ENCODE measurements at regions not wholly inside any gene's neighbourhood (a gene's known extent, or its start where the extent isn't known, plus 50 kb on each side); places are given as distances from the start of the nearest gene placed in this dataset.
"Not testable (repeated sequence)": the region's sequence is repeated elsewhere in the genome, so short reads cannot be mapped to it uniquely, and the experiment has no call there.

- not testable (repeated sequence) for H3K27ac ChIP-seq; H3K9me3 ChIP-seq; H3K4me1 ChIP-seq; H3K27me3 ChIP-seq; DNase-seq (ENCODE audit: low spot score); H3K36me3 ChIP-seq
- peak overlapping the region; percentile 22 to 23 for H3K4me3 ChIP-seq
- TF ChIP-seq CTCF (IDR thresholded peaks at IDR 0.05), result peak in 1 of 2 donors; percentile 22
Measured at GRCh38 chr3:75502769-75503756, 161.1 kb upstream of the FRG2C start.

GRCh38 chr3:75506603-75507002 lies 157.5 kb upstream of the FRG2C start:
- H3K4me3 ChIP-seq, result no peak overlapping the region
- DNase-seq (ENCODE audit: low spot score), result no peak

GRCh38 chr3:75507956-75508355 lies 156.2 kb upstream of the FRG2C start:
- not testable (repeated sequence) for DNase-seq (ENCODE audit: low spot score); H3K36me3 ChIP-seq; H3K27ac ChIP-seq; H3K4me1 ChIP-seq; H3K4me3 ChIP-seq; H3K27me3 ChIP-seq
- H3K9me3 ChIP-seq, result peaks cover 0 to 16% of the 10 kb centered on the region in 2 donors

More at GRCh38 chr3:75506603-75507002, 157.5 kb upstream of the FRG2C start:
- Histone ChIP-seq H3K36me3 (no peaks in the 10 kb centered on the region), H3K27ac (no peak overlapping the region), H3K9me3 (peaks cover 0 to 16% of the 10 kb centered on the region in 2 donors), H3K4me1 (no peaks in the 10 kb centered on the region), H3K27me3 (no peaks in the 10 kb centered on the region)
- TF ChIP-seq CTCF (IDR thresholded peaks at IDR 0.05), result no peak

GRCh38 chr3:75527657-75528056 lies 136.5 kb upstream of the FRG2C start:
- H3K27ac ChIP-seq; H3K36me3 ChIP-seq; H3K4me3 ChIP-seq; H3K9me3 ChIP-seq; H3K27me3 ChIP-seq; H3K4me1 ChIP-seq; DNase-seq (ENCODE audit: low spot score): not testable (repeated sequence)

GRCh38 chr3:75552095-75552494 lies 112.0 kb upstream of the FRG2C start:
- H3K9me3 ChIP-seq; H3K4me3 ChIP-seq; H3K27me3 ChIP-seq; H3K36me3 ChIP-seq; H3K27ac ChIP-seq; DNase-seq (ENCODE audit: low spot score); H3K4me1 ChIP-seq: not testable (repeated sequence)

GRCh38 chr3:75564427-75564826 lies 99.7 kb upstream of the FRG2C start:
- H3K4me3 ChIP-seq; H3K9me3 ChIP-seq; H3K36me3 ChIP-seq; H3K27ac ChIP-seq; H3K27me3 ChIP-seq; DNase-seq (ENCODE audit: low spot score); H3K4me1 ChIP-seq: not testable (repeated sequence)

- not testable (repeated sequence) for H3K27me3 ChIP-seq, H3K36me3 ChIP-seq, H3K4me3 ChIP-seq, H3K9me3 ChIP-seq, H3K27ac ChIP-seq, H3K4me1 ChIP-seq
- peak; percentile 30 for DNase-seq (ENCODE audit: low spot score)
Measured at GRCh38 chr3:75572303-75572702, 91.8 kb upstream of the FRG2C start.

GRCh38 chr3:75579091-75579490 lies 85.0 kb upstream of the FRG2C start:
- H3K4me3 ChIP-seq; H3K27me3 ChIP-seq; H3K36me3 ChIP-seq; DNase-seq (ENCODE audit: low spot score); H3K9me3 ChIP-seq; H3K27ac ChIP-seq; H3K4me1 ChIP-seq: not testable (repeated sequence)

- H3K27ac ChIP-seq; DNase-seq (ENCODE audit: low spot score); H3K4me1 ChIP-seq; H3K9me3 ChIP-seq; H3K27me3 ChIP-seq; H3K36me3 ChIP-seq: not testable (repeated sequence)
- peak overlapping the region; percentile 37 to 55 for H3K4me3 ChIP-seq
Measured at GRCh38 chr3:75579536-75579935, 84.6 kb upstream of the FRG2C start.

Data from right atrium auricular region (tissue), 2 donors.